H1 (cell line): ENCODE measurements at regions not wholly inside any gene's neighbourhood (a gene's known extent, or its start where the extent isn't known, plus 50 kb on each side); places are given as distances from the start of the nearest gene placed in this dataset.
A peak's percentile ranks its signal among the peaks of the same experiment; 100 is the strongest.

Experiments used
- CTCF ChIA-PET: fragments of 300-600 bp; sonication (Branson Sonifier 250); formaldehyde crosslinking; loops from one replicate; lab custom pipeline; 2021; ENCODE audit not compliant: partially characterized antibody; lab: Charles Lee
- POLR2A ChIA-PET: fragments of 300-600 bp; sonication (Branson Sonifier 250); formaldehyde crosslinking; loops from one replicate; lab custom pipeline; 2021; ENCODE audit warnings: inconsistent platforms; ENCODE audit not compliant: partially characterized antibody; lab: Charles Lee
- DNase-seq, 2 experiments: peaks; one replicate each; pipeline versions ENCODE4 v3.0.0 to v3.0.0-alpha.2; 2010 to 2022; ENCODE audit warnings: low spot score in 2 of 2, low read depth in 1 of 2, mixed read lengths in 1 of 2
- FAIRE-seq: peaks from 2 replicates; lab custom pipeline; 2011; peaks lifted over from hg19 to GRCh38; lab: Jason Lieb, UNC
- H2AFZ ChIP-seq: 2 replicates; pipeline ENCODE4 v1.8.1; 2012; ENCODE audit warnings: low read length, inconsistent platforms
- H2AK5ac ChIP-seq: 2 replicates; pipeline ENCODE4 v1.6.1; 2013; ENCODE audit warnings: low read depth, low read length
- H2BK120ac ChIP-seq: replicated peaks from 2 replicates; pipeline ENCODE3; 2013; ENCODE audit warnings: low read depth, low read length, inconsistent platforms
- H2BK12ac ChIP-seq: 2 replicates; pipeline ENCODE4 v1.6.1; 2013; ENCODE audit warnings: low read depth, low read length
- H2BK15ac ChIP-seq: 2 replicates; pipeline ENCODE4 v1.6.1; 2013; ENCODE audit warnings: low read length
- H2BK20ac ChIP-seq: 2 replicates; pipeline ENCODE4 v1.6.1; 2013; ENCODE audit warnings: low read length
- H2BK5ac ChIP-seq: 2 replicates; pipeline ENCODE4 v1.6.1; 2013; ENCODE audit warnings: low read depth, low read length
- H3K14ac ChIP-seq: 2 replicates; pipeline ENCODE4 v1.6.1; 2013; ENCODE audit warnings: inconsistent platforms; ENCODE audit not compliant: insufficient read length
- H3K18ac ChIP-seq: 2 replicates; pipeline ENCODE4 v1.6.1; 2013; ENCODE audit warnings: low read length; ENCODE audit errors: extremely low read depth
- H3K23ac ChIP-seq: 2 replicates; pipeline ENCODE4 v1.6.1; 2013; ENCODE audit warnings: inconsistent platforms; ENCODE audit not compliant: insufficient read length
- H3K23me2 ChIP-seq: 2 replicates; pipeline ENCODE4 v1.6.1; 2013; ENCODE audit warnings: low read depth, low read length
- H3K27ac ChIP-seq: 2 replicates; pipeline ENCODE4 v1.6.1; 2011; ENCODE audit warnings: low read depth, low read length, inconsistent platforms
- H3K27me3 ChIP-seq, 4 experiments: replicated peaks in 1 of 4; 1 replicate in 1 of 4; 2 replicates in 3 of 4; pipeline versions ENCODE4 v1.6.1 to v1.8.1; 2011 to 2013; ENCODE audit warnings: low read length in 3 of 4, mild to moderate bottlenecking in 3 of 4, inconsistent platforms in 2 of 4, mixed read lengths in 2 of 4, moderate library complexity in 1 of 4; ENCODE audit not compliant: control insufficient read depth in 3 of 4, insufficient read depth in 3 of 4; ENCODE audit errors: extremely low read depth in 1 of 4
- H3K36me3 ChIP-seq, 4 experiments: 2 replicates each; pipeline versions ENCODE4 v1.6.1 to v1.8.1; 2011 to 2013; ENCODE audit warnings: mild to moderate bottlenecking in 4 of 4, low read length in 3 of 4, moderate library complexity in 2 of 4, control low read depth in 1 of 4, inconsistent platforms in 1 of 4; ENCODE audit not compliant: insufficient read depth in 4 of 4, control insufficient read depth in 2 of 4
- H3K4ac ChIP-seq: replicated peaks from 2 replicates; pipeline ENCODE3; 2013; ENCODE audit warnings: low read length, low read depth, mixed read lengths, inconsistent platforms; ENCODE audit not compliant: insufficient read length
- H3K4me1 ChIP-seq, 4 experiments: replicated peaks in 1 of 4; 1 replicate in 1 of 4; 2 replicates in 3 of 4; pipeline versions ENCODE4 v1.6.1 to v1.8.1; 2011 to 2013; ENCODE audit warnings: low read length in 3 of 4, inconsistent platforms in 2 of 4, mixed read lengths in 1 of 4; ENCODE audit not compliant: insufficient read depth in 4 of 4, control insufficient read depth in 3 of 4
- H3K4me2 ChIP-seq, 2 experiments: 2 replicates each; pipeline versions ENCODE4 v1.6.1 to v1.8.1; 2011 to 2013; ENCODE audit warnings: low read depth in 2 of 2, low read length in 2 of 2, control low read depth in 1 of 2, inconsistent platforms in 1 of 2, mild to moderate bottlenecking in 1 of 2; ENCODE audit not compliant: insufficient read depth in 1 of 2
- H3K4me3 ChIP-seq, 4 experiments: fragments of 200-600, 300-600 bp in 1 of 4; sonication (generic), shearing (Covaris generic), sonication (Bioruptor Twin) in 1 of 4; 2 replicates each; pipeline versions ENCODE4 v1.5.1 to v1.8.1; 2011 to 2016; ENCODE audit warnings: low read length in 4 of 4, low read depth in 3 of 4, control low read depth in 2 of 4, inconsistent platforms in 2 of 4, mild to moderate bottlenecking in 2 of 4, mixed read lengths in 1 of 4, moderate library complexity in 1 of 4; ENCODE audit not compliant: insufficient read depth in 2 of 4; ENCODE audit errors: extremely low read depth in 1 of 4
- H3K56ac ChIP-seq: replicated peaks from 2 replicates; pipeline ENCODE3; 2013; ENCODE audit warnings: low read depth, mild to moderate bottlenecking, mixed read lengths, low read length, inconsistent platforms; ENCODE audit not compliant: insufficient read length
- H3K79me1 ChIP-seq: 2 replicates; pipeline ENCODE4 v1.6.1; 2013; ENCODE audit warnings: low read depth, low read length, control low read depth
- H3K79me2 ChIP-seq, 2 experiments: 2 replicates each; pipeline versions ENCODE4 v1.6.1 to v1.8.1; 2012 to 2013; ENCODE audit warnings: low read length in 2 of 2, mild to moderate bottlenecking in 2 of 2, inconsistent platforms in 1 of 2; ENCODE audit not compliant: insufficient read depth in 2 of 2, control insufficient read depth in 1 of 2
- H3K9ac ChIP-seq, 4 experiments: replicated peaks in 1 of 4; 1 replicate in 1 of 4; 2 replicates in 3 of 4; pipeline versions ENCODE4 v1.6.1 to v1.8.1; 2011 to 2013; ENCODE audit warnings: low read depth in 3 of 4, low read length in 3 of 4, control low read depth in 2 of 4, mild to moderate bottlenecking in 2 of 4, moderate library complexity in 2 of 4, inconsistent platforms in 1 of 4; ENCODE audit errors: extremely low read depth in 1 of 4
- H3K9me3 ChIP-seq, 2 experiments: 2 replicates each; pipeline versions ENCODE4 v1.6.1 to v1.8.1; 2012 to 2013; ENCODE audit warnings: mild to moderate bottlenecking in 2 of 2, moderate library complexity in 2 of 2, control low read depth in 1 of 2, inconsistent platforms in 1 of 2, low read depth in 1 of 2, low read length in 1 of 2, mixed read lengths in 1 of 2; ENCODE audit not compliant: insufficient read depth in 2 of 2
- H4K20me1 ChIP-seq, 2 experiments: replicated peaks in 1 of 2; 2 replicates each; pipeline versions ENCODE3 to v1.8.1; 2011 to 2013; ENCODE audit warnings: inconsistent platforms in 2 of 2, low read length in 2 of 2, mild to moderate bottlenecking in 1 of 2; ENCODE audit not compliant: insufficient read depth in 2 of 2, control insufficient read depth in 1 of 2
- H4K5ac ChIP-seq: 2 replicates; pipeline ENCODE4 v1.6.1; 2013; ENCODE audit warnings: low read length, low read depth, mixed read lengths, inconsistent platforms; ENCODE audit not compliant: insufficient read length
- H4K8ac ChIP-seq: 2 replicates; pipeline ENCODE4 v1.8.0; 2013; ENCODE audit warnings: mild to moderate bottlenecking, moderate library complexity, low read length, inconsistent platforms; ENCODE audit not compliant: insufficient read depth; ENCODE audit errors: extremely low read depth
- H4K91ac ChIP-seq: replicated peaks from 2 replicates; pipeline ENCODE3; 2013; ENCODE audit warnings: low read length, mixed read lengths, inconsistent platforms; ENCODE audit not compliant: insufficient read length
- CHD2 ChIP-seq: IDR thresholded peaks from 2 replicates; pipeline ENCODE4 v1.6.1; 2012; ENCODE audit warnings: low read length, improper control_type of control experiment
- TBP ChIP-seq: IDR thresholded peaks from 2 replicates; pipeline ENCODE4 v1.6.1; 2011; ENCODE audit warnings: low read depth, low read length, improper control_type of control experiment
- WGBS, 2 experiments: shearing (Covaris generic) in 1 of 2; methylation state at CpG; one replicate each; pipeline versions ENCODE4 v1.1.6 to v1.1.7; 2013 to 2015; ENCODE audit warnings: low lambda C conversion rate in 2 of 2, mixed read lengths in 2 of 2, inconsistent platforms in 1 of 2, low coverage in 1 of 2, missing lambda C conversion rate in 1 of 2; ENCODE audit not compliant: insufficient replicate concordance in 2 of 2, insufficient coverage in 1 of 2, insufficient read length in 1 of 2; ENCODE audit errors: extremely low coverage in 1 of 2, missing lambda C conversion rate in 1 of 2; 5-methylcytosine and 5-hydroxymethylcytosine counted together

DNA sequence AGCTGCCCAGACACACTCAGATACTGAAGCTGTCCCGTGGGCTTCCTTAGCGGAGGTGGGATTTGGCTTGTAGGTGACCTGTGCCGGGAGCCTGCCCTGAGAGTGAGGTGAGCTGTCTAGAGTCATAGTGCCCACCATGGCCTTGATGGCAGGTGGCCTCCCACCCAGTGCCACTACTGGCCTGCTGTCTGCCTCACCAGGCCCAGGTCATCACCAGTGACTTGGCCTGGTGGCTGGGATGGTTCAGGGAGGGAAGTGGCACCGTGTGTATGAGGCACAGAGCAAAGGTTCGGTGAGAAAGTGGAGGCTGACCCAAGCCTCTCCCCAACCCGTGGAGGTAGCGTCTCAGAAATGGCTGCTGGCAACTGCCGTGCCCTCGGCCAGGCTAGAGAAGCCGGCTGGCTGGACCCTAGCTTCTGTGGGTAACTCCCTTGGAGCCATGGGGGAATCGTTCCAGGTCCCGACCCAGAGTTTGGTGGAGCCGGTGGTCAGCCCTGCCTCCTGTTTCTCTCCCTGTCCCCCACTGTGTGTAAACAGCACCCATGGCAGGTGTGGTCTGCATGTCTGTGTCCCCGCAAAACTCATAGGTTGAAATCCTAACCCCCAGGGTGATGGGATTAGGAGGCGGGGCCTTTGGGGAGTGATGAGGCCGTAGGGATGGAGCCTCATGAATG lies 155.4 kb upstream of the C1orf174 start:
- H3K4ac ChIP-seq = peak overlapping the region; percentile 77
- no peak overlapping the region for H3K23ac ChIP-seq
- H2AFZ ChIP-seq = no peak overlapping the region
- H3K9me3 ChIP-seq = no peaks in the 10 kb centered on the region
- DNase-seq = no peak
- no peaks in the 10 kb centered on the region for H3K27me3 ChIP-seq
- H3K79me1 ChIP-seq = no peaks in the 10 kb centered on the region
- no peaks in the 10 kb centered on the region for H4K20me1 ChIP-seq
- H4K5ac ChIP-seq = no peak overlapping the region
- peak overlapping the region; percentile 39; the same call in 1 of the 2 replicates for H2BK12ac ChIP-seq
- no peak overlapping the region for H3K4me2 ChIP-seq
- no peak overlapping the region for H2BK120ac ChIP-seq
- TF ChIP-seq CHD2 = no peak
- no peak for TF ChIP-seq TBP
- H3K27ac ChIP-seq = no peak overlapping the region
- no peak overlapping the region; the same call in 1 of the 2 replicates for H4K8ac ChIP-seq
- H2BK15ac ChIP-seq = peak overlapping the region; percentile 75; the same call in 1 of the 2 replicates
- no peaks in the 10 kb centered on the region for H3K36me3 ChIP-seq
- H3K79me2 ChIP-seq = no peaks in the 10 kb centered on the region
- ChIA-PET POLR2A (no interaction called here), CTCF (interaction anchor here (1.3 kb wide), 1 partner anchor 13 kb away, joined by 3 read pairs; no protein-coding TSS in a partner anchor)
- H3K18ac ChIP-seq = no peak overlapping the region
- 86% methylated on average over 15 of the region's 16 CpGs; no CpG with 5 or more reads in 1 of the 2 experiments for WGBS, 2 experiments
- H3K4me3 ChIP-seq = no peak overlapping the region
- no peak overlapping the region for H3K56ac ChIP-seq
- no peaks in the 10 kb centered on the region for H3K4me1 ChIP-seq
- no peak overlapping the region for H4K91ac ChIP-seq
- H2AK5ac ChIP-seq = no peak overlapping the region
- H2BK5ac ChIP-seq = 0 out of 2 replicates have a peak overlapping the region, but pooled peaks have one; percentile 35
- H3K23me2 ChIP-seq = no peaks in the 10 kb centered on the region
- no peak overlapping the region for H3K9ac ChIP-seq
- FAIRE-seq = no peak
- no peak overlapping the region for H3K14ac ChIP-seq
- no peak overlapping the region for H2BK20ac ChIP-seq
